SK-N-SH (cell line): ENCODE measurements at regions not wholly inside any gene's neighbourhood (a gene's known extent, or its start where the extent isn't known, plus 50 kb on each side); places are given as distances from the start of the nearest gene placed in this dataset.

ENCODE experiments used
- ELF1 ChIP-seq: IDR thresholded peaks from 2 replicates; pipeline ENCODE4 v1.4.0; 2012
- EZH2phosphoT487 ChIP-seq: fragments of 200-600 bp; sonication (generic); IDR thresholded peaks from 2 replicates; pipeline ENCODE4 v1.6.1; 2017; ENCODE audit warnings: low read depth, mixed run types, mild to moderate bottlenecking, antibody characterized with exemption, moderate library complexity, borderline replicate concordance
- POLR2AphosphoS5 ChIP-seq: IDR thresholded peaks from 2 replicates; pipeline ENCODE4 v1.6.1; 2012; ENCODE audit warnings: low read depth, low read length
- RCOR1 ChIP-seq: fragments of 150-350 bp; IDR thresholded peaks from 2 replicates; pipeline ENCODE4 v1.6.1; 2017; ENCODE audit warnings: antibody characterized with exemption, low read length
- YY1 ChIP-seq: IDR thresholded peaks from 2 replicates; pipeline ENCODE4 v1.4.0; 2012; ENCODE audit warnings: low read depth, mild to moderate bottlenecking
- TF ChIP-seq, protein P1 (sequence below): fragments of 200-600 bp; sonication (generic); IDR thresholded peaks from 2 replicates; pipeline ENCODE4 v1.6.1; 2017; ENCODE audit warnings: antibody characterized with exemption, mild to moderate bottlenecking, moderate library complexity
- TF ChIP-seq, protein P2 (sequence below): IDR thresholded peaks from 2 replicates; pipeline ENCODE4 v1.6.1; 2012; ENCODE audit warnings: mild to moderate bottlenecking, low read depth, low read length, moderate library complexity
- TF ChIP-seq, protein P3 (sequence below): fragments of 150-350 bp; IDR thresholded peaks from 2 replicates; pipeline ENCODE4 v1.6.1; 2017; ENCODE audit warnings: antibody characterized with exemption, low read length, low read depth, borderline replicate concordance

DNA sequence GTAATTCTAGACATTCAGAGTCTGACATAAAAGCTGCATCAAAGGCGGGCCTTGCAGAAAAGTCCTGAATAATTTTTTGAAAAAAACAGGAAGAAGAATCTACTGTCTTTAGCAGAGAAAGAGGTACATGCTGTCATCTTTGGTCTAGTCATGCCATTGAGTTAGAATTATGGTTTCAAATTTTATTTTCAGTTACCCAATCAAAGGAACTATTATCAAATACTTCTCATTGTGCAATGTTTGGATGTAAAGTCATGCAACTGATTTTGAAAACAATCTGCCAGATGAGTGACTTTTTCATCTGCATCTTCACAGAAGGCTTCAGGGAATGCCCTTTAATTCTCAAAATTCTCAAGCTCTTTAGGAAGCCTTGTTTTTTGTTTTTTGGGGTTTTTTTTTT, 803.5 kb downstream of the FLRT2 start:
- TF ChIP-seq, protein P1, sequence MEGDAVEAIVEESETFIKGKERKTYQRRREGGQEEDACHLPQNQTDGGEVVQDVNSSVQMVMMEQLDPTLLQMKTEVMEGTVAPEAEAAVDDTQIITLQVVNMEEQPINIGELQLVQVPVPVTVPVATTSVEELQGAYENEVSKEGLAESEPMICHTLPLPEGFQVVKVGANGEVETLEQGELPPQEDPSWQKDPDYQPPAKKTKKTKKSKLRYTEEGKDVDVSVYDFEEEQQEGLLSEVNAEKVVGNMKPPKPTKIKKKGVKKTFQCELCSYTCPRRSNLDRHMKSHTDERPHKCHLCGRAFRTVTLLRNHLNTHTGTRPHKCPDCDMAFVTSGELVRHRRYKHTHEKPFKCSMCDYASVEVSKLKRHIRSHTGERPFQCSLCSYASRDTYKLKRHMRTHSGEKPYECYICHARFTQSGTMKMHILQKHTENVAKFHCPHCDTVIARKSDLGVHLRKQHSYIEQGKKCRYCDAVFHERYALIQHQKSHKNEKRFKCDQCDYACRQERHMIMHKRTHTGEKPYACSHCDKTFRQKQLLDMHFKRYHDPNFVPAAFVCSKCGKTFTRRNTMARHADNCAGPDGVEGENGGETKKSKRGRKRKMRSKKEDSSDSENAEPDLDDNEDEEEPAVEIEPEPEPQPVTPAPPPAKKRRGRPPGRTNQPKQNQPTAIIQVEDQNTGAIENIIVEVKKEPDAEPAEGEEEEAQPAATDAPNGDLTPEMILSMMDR = no peak
- TF ChIP-seq, protein P2, sequence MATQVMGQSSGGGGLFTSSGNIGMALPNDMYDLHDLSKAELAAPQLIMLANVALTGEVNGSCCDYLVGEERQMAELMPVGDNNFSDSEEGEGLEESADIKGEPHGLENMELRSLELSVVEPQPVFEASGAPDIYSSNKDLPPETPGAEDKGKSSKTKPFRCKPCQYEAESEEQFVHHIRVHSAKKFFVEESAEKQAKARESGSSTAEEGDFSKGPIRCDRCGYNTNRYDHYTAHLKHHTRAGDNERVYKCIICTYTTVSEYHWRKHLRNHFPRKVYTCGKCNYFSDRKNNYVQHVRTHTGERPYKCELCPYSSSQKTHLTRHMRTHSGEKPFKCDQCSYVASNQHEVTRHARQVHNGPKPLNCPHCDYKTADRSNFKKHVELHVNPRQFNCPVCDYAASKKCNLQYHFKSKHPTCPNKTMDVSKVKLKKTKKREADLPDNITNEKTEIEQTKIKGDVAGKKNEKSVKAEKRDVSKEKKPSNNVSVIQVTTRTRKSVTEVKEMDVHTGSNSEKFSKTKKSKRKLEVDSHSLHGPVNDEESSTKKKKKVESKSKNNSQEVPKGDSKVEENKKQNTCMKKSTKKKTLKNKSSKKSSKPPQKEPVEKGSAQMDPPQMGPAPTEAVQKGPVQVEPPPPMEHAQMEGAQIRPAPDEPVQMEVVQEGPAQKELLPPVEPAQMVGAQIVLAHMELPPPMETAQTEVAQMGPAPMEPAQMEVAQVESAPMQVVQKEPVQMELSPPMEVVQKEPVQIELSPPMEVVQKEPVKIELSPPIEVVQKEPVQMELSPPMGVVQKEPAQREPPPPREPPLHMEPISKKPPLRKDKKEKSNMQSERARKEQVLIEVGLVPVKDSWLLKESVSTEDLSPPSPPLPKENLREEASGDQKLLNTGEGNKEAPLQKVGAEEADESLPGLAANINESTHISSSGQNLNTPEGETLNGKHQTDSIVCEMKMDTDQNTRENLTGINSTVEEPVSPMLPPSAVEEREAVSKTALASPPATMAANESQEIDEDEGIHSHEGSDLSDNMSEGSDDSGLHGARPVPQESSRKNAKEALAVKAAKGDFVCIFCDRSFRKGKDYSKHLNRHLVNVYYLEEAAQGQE = no peak
- TF ChIP-seq EZH2phosphoT487 = no peak
- no peak for TF ChIP-seq ELF1
- TF ChIP-seq RCOR1 = no peak
- TF ChIP-seq YY1 = no peak
- TF ChIP-seq POLR2AphosphoS5 = no peak
- TF ChIP-seq, protein P3, sequence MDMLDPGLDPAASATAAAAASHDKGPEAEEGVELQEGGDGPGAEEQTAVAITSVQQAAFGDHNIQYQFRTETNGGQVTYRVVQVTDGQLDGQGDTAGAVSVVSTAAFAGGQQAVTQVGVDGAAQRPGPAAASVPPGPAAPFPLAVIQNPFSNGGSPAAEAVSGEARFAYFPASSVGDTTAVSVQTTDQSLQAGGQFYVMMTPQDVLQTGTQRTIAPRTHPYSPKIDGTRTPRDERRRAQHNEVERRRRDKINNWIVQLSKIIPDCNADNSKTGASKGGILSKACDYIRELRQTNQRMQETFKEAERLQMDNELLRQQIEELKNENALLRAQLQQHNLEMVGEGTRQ = no peak
